HG03520 (cell line): ENCODE measurements at regions not wholly inside any gene's neighbourhood (a gene's known extent, or its start where the extent isn't known, plus 50 kb on each side); places are given as distances from the start of the nearest gene placed in this dataset.

Experiments used
- ATAC-seq: cut with Tn5 transposase; IDR thresholded peaks from one replicate; pipeline ENCODE4 v1.9.1; 2021; ENCODE audit warnings: mild to moderate bottlenecking, moderate library complexity; ENCODE audit not compliant: unreplicated experiment

DNA sequence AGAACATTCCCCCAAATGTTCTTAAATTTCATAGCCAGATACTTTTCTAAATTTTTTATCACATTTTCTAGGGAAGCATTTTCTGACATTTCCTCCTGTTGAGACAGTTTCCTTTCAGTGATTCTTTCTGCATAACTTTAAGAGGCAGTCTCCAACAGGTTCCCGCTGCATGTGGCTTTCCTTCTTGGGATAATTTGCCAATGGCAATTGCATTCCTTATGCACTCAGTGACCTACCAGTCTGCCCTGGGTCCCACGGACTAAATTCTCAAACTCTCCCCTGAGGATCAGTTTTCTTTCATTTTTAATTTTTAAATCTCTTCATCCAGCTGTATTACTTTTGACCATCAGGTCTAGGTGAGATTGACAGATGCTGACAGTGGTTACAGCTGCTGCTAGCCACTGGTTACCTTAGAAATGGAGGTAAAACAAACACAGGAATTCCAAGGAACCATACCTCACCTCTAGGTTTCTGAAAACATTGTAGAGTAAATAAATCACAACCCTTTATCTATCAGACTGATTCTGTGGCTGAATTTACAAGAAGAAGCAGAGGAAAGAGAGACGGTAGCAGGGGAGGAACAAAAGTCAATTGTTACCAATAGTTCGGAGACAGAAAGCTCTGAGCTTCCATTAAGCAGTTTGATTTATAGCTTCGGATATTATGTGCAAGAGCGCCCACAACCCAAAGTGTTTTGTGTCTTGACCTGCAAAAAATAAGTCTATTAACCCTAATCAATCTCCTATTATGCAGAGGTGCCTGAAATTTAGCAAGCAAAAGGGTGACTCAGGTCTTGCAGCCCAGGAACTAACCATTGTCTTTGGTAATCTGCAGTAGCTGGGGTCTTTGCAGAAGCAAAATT, 216.0 kb downstream of the PMP22 start:
- ATAC-seq: no peak

DNA sequence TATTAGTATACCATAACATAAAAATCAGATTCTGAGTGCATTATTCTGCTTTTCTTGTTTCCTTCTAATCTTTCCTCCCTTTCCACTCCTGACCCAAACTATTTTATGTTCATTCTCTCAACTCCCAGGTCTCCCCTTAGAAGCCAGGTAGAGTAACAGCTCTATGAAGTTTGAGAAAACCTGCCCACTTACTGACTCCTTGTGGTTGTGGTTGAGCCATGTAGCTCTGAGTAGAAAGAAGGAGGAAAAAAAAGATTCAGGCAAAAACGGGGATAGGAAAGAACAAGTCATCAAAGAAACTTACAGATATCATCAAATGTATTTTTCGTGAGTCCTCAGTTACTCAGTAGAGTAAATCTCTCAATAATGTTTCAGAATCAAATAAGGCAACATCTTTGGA, 216.7 kb downstream of the PMP22 start:
- no peak for ATAC-seq

DNA sequence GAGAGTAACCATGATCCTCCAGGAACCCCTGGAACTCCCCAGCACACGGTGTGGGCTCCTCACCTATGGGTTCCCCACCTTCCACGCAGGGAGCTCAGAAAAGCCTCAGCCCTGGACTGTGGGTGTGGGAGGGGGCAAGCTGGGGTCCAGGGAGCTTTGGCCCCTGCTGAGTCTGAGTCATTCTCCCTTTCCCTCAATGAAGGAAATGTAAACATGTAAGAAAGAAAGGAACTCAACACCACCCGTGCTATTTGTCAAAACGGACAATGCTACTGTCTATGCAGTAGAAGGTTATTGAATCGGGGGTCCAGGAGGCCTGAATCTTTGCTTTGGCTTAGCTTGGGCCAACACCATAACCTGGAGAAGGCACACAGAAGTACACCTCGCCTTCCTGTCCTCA, 222.8 kb downstream of the PMP22 start:
- ATAC-seq: no peak

DNA sequence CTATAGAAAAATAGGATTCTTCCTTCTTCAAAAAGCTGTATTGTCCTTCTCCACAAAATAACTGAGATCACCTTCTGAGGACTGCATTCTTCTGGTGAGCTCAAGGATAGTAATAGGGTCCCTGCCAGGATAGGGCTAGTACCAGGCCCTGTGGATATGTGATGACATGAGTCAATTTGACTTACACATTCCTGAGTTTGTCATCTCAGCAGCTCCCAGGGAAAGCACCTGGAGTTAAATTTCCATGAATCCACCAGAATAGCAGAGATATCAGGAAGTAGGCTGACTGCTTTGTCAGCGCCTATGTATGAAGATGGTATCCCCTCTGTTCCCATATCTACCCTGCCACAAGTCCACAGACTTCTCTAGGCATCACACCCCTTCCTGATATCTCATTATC, 225.8 kb downstream of the PMP22 start:
- no peak for ATAC-seq

DNA sequence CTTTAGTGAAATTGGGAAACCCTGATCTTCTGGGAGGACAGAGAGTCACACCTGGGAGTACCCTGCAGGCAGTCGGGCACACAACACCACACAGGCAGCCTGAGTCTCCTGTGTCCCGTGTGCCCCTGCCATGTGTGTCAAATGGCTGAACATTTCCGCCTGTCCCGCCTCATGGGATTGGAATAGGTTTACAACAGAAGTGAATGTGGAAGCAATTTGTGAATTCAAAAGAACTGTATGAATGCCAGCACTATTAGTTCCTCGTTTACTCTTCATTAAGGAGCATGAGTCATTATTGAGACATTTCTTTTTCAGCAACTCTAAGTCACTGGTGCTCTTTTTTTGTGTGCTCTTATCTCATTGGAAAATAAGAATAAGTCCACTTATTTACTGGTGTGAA, 226.5 kb downstream of the PMP22 start:
- no peak for ATAC-seq

DNA sequence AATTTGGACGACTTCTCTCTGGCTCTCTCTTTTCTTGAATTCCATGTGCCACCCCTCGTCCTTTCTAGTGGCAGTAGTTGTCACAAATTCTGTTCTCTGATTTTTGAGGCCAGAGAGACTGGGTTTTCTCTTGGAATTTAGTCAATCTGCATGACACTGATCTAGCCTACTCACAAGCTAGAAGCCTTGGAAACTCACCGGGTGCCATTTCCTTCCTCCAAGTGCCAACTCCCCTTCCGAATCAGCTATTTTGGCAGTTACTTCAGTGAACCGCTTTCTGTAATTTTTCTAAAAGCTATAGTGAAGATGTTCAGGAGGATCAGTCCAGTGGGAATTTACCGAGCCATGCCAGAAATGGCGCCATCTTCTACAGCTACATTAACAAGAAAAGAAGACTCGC, 228.9 kb downstream of the PMP22 start:
- ATAC-seq: no peak

DNA sequence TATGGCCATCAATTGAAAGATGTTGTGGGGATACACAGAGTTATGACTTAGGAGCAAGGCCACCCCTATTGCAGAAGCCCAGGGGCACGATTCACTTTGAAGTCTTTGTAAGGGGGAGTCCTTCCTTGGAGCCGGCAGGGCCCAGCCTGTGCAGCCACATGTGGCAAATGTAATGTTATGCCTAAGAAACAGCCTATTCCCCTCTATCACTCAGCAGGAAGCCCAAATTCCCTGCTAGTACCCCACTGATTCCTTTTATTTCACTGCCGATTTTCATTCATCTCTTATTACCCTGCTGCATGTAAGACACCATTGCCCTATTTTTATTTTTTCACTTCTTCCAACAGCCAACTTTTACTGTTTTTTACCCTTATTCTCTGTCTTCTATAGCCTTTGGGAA, 233.2 kb downstream of the PMP22 start:
- ATAC-seq: no peak

DNA sequence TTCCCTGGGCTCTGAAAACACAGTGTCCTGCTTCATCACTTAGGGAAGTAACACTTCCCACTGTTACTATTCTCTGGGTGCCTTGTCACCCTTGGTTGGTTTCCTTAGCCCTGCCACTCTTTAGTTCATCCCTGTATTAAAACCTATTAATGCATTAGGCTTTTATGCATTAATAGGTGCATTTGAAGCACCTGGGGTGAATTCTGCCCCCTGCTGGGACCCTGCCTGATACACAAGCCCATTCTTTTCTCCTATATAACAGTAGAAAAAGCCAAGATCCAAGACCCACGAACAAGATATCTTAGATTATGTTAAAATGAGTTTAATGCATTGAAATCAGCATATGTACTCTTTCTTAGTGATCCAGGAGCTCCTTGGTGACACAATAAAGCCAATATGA, 235.7 kb downstream of the PMP22 start:
- ATAC-seq: no peak

DNA sequence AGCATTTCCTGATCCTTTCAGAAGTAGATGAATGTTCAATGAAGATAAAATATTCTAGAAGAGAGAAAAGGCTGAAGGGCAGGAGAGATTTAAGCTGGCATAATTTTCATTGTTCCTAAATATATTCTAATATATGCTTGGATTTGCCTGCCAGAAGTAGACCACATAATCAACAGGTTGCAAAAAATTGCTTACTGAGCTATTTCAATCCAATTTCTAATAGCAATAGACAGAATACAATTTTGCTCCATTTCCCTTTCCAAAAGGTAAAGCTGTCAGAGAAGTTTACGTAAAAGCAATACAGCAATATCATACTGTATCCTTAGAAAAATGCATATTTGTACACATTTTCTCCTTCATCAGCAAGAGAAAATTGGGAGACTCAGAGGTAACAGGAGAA, 237.3 kb downstream of the PMP22 start:
- no peak for ATAC-seq

DNA sequence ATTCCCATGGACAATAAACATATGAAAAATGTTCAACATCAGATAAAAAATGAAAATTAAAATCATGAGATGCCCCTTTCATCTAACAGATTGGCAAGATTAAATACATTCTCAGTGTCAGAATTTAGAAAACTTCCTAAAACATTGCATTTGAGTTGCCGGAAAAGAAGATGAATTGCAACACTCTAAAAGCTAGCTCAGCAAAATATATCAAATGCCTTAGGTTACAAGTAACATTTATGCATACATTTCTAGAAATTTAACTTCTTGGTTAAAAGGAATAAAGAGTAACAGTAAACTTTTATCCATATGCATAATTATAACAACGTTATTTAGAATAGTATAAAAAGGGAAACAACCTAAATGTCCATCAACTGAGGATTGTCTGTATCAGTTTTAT, 239.0 kb downstream of the PMP22 start:
- no peak for ATAC-seq

DNA sequence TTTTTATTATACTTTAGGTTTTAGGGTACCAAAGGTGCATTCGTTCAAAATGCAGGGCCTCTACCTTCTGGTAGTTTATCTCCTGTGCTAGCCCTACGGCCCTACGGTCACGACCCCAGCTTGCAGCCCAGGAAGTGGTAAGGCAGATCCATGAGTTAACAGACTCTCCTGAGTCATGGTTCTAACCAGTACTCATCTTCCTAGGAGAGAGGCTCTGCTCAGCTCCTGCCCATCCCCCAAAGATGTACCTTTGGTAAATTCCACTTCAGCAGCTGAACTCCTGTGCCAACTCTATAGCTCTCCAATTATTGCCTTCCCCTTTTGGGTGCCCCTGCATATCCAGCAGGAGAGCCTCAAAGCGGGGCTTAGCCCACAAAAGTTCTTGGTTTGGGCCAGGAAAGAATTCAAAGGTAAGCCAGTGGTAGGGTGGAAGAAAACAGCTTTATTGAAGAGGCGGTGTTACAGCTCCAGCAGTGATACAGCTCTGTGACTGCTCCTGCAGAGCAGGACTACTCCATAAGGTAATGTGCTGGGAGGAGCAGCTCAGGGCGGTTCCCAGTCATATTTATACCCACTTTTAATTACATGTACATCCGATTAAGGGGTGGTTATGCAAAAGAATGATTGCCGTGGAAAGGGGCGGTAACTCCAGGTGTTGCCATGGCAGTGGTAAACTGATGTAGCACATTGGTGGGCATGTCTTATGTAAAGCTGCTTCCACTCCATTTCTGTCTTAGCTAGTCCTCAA, 241.4 kb downstream of the PMP22 start:
- ATAC-seq: no peak

DNA sequence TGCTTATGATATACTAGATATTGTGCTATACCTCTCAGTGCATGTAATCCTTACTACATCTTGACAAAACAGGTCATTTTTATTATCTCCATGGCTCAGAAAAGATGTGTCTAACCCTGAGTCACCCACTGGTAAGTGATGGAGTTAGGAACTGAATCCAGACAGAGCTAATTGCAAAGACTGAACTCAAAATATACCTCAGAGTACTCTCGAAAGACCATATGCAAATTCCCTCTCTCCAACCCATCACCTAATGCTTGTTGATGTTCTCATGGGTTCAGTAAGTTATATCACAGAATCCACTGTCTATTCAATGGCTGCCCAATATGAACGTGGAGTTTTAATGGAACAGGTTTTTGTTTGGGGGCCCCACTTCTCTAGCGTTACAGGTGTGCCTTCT, 246.0 kb downstream of the PMP22 start:
- ATAC-seq: no peak

DNA sequence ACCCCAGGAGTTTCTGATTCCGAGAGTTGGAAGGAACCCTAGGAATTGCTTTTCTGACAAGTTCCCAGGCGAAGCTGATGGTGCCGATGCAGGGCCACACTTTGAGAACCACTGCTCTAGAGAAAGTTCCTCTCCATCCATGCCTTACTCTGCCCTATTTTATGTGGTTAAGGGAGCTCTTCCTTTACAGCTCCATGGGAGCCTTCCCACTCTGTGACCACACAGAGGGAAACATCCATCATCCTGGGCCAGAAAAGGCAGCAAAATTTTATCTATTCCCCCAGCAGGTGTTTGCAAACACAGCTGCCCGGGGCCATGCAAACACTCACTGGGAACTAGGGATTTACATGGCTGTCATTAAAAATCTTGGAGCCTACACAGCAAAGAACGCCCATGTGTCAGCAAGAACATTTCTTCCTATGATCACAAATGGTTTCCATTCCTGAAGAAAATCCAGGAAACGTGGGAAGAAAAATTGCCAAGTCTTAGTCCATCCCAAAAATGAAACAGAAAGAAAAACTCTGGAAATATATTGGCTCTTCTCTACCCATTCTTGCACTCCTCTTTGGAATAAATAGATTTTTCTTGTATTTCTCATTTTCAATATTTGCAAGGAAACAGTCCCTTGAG, 252.7 kb downstream of the PMP22 start:
- ATAC-seq: no peak

DNA sequence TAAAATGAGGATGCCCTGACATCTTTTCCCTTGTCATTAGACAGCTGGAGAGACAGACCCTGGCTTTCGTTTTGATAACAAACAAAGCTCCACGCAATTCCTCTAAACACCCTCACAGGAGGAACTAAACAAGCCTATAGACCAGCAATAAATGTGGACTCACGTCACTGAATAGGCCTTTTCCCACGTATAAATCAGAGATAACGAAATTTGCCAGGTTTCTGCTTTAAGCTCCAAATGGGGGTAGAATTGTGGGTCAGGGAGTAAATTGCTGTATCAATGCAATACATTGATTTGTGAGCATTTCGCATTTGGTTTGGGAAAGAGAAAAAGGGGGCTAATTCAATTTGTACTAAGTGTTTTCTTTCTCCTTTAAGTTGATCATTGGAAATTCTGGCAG, 256.0 kb downstream of the PMP22 start:
- ATAC-seq: no peak

DNA sequence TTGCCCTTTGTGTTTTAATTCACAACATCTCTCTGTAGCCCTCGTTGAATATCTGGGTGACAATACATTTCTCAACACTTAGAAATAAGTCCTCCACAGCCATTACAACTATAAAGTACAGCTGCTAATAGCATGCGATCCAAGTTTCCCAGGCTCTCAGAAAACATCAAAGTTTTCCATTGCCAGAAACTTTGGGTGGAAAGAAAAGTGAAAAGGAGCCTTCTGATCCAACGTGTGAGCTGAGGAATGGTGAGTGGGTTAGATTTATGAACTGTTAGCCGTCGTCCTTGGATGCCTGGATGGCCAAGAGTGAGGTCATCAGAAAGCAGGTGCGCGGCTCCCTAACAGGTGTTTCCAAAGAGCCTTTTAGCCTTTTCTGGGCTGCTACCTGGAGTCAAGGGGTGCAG, 258.0 kb downstream of the PMP22 start:
- no peak for ATAC-seq

DNA sequence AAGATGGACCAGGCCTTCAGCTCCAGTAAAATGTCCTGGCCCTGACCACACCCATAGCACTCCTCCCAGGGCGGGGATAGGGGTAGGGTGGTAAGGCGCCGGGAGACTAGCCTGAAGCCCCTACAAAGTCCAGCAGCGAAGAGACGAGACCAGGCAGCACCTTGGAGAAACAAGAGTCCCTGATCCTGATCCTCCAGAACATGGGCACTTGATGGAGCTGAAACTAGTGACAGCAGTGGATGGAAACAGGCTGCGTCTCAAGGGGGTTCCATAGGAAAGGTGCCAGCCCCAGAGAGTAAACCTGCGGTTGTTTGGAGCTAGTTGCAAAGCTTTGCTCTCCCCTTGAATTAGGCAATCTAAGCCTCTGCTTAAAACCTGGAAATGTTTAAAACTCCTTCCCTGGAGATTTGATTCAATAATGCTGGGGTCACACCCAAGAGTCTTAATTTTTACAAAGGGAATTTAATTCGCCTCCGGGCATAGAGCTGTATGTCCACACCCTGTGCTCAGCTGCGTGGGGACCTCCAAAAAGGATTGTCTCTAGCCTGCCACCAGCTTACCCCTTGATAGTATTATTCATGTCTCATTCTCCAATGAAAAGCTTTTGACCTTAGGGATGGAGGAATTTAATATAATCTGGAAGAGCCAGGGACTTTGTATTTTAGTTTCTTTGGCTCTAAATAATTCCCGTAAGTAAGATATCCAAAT, 258.6 kb downstream of the PMP22 start:
- no peak for ATAC-seq

DNA sequence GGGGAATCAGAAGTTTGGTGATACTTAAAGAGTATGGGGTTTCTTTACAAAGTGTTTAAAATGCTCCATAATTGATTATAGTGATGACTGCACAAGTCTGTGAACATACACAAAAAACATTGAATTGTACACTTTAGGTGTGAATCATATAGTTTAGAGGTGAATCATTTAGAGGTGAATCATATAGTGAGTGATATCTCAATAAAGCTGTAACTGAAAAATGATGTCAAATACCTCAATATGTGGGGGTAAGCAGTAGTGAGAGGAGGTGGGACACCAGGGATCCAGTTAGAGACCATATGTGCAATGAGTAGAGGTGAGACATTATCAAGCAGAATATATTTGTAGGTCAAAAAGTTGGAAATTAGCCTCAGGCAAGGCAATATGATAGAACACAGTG, 264.5 kb downstream of the PMP22 start:
- no peak for ATAC-seq

DNA sequence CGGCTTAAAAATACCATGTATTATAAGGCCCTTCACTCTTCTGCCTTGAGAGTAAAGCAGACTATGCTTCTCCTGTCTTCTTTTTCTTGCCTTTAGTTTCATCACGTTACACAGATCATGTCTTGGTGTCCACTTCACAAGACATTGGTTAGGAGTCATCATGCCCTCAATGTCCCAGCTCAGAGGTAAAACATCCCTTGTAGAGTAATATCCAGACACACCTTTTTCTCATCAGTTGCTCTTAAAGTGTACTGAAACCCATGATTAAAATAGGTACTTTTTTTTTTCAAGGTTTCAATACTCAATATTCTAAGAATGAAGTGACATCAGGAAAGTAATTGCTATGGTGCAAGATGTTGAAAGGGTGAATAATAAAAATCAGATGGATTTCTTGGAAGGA, 267.8 kb downstream of the PMP22 start:
- ATAC-seq: no peak

DNA sequence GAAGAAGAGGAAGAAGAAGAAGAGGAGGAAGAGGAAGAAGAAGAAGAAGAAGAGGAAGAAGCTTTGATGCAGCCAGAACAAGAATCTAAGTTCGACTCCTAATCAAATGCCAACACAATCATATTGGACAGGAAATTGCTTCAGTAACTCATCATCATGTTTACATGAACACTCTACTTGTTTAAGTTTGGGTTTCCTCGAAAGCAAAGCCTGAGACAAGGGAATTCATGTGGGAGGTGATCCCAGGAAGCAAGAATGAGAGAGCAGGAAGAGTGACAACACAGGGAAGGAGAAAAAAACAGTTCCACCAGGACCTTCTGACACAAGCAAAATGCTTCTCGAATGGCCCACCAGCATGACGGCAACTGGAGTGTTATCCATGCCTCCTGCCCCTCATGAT, 279.0 kb downstream of the PMP22 start:
- no peak for ATAC-seq

DNA sequence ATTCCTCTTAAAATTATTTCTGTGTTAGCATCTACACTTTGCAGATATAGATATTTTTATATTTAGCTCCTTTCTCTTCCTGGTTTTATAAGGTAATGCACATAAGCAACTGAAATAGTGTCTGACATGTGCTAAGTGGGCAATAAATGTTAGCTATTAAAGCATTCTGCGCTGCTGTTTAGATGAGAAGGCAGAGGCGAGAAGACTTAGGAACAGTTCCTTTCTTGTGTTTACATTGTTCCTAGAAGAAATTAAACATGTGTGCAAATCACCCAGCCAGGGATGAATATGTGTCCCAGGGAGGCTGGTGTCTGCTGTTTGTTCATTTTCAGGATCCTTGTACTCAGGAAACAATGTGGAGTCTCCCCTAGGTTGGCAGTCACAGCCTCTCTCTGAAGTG, 292.3 kb downstream of the PMP22 start:
- no peak for ATAC-seq

DNA sequence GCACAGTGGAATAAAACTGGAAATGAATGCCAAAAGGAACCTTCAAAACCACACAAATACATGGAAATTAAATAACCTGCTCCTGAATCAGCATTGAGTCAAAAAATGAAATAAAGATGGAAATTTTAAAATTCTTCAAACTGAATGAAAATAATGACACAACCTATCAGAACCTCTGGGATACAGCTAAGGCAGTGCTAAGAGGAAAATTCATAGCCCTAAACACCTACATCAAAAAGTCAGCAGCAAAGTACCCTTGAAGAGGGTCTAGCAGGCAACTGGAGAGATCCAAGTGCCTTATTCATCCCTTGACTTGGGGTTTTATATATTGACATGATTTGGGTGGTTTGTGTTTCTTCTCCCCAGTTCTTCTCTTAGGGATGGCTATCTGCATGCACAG, 294.1 kb downstream of the PMP22 start:
- no peak for ATAC-seq
